Stimulated activated CD4-positive, alpha-beta T cell treated with anti-CD3 and anti-CD28 coated beads, Interleukin-2, amount 100 ng/mL, for 48 hours (primary cell): ENCODE measurements at regions not wholly inside any gene's neighbourhood (a gene's known extent, or its start where the extent isn't known, plus 50 kb on each side); places are given as distances from the start of the nearest gene placed in this dataset.

Experiments used
- DNase-seq, 2 donors: peaks; one replicate each; pipeline ENCODE4 v3.0.0-alpha.2; 2020

GRCh38 chr9:20291201-20291600 is 331.1 kb downstream of the MLLT3 start:
- no peak for DNase-seq

- DNase-seq = no peak
Observed at GRCh38 chr9:20290257-20290656, 332.0 kb downstream of the MLLT3 start.

GRCh38 chr9:20289423-20290010 is 332.8 kb downstream of the MLLT3 start:
- DNase-seq = no peak

- no peak for DNase-seq
Observed at GRCh38 chr9:20286969-20287368, 335.3 kb downstream of the MLLT3 start.

GRCh38 chr9:20286154-20286700 is 336.1 kb downstream of the MLLT3 start:
- no peak for DNase-seq

- no peak for DNase-seq
Observed at GRCh38 chr9:20284601-20285289, 337.6 kb downstream of the MLLT3 start.

GRCh38 chr9:20280330-20280729 is 342.0 kb downstream of the MLLT3 start:
- no peak for DNase-seq

- DNase-seq = no peak
Observed at GRCh38 chr9:20276762-20277161, 345.5 kb downstream of the MLLT3 start.

- no peak for DNase-seq
Observed at GRCh38 chr9:20271723-20272122, 350.6 kb downstream of the MLLT3 start.

GRCh38 chr9:20271096-20271495 is 351.2 kb downstream of the MLLT3 start:
- no peak for DNase-seq

GRCh38 chr9:20270161-20270560 is 352.1 kb downstream of the MLLT3 start:
- DNase-seq = no peak

GRCh38 chr9:20269620-20270019 is 352.7 kb downstream of the MLLT3 start:
- DNase-seq = no peak

GRCh38 chr9:20264896-20265295 is 357.4 kb downstream of the MLLT3 start:
- no peak for DNase-seq

GRCh38 chr9:20262611-20263010 is 359.7 kb downstream of the MLLT3 start:
- no peak for DNase-seq

GRCh38 chr9:20256284-20256948 is 365.9 kb downstream of the MLLT3 start:
- no peak for DNase-seq

GRCh38 chr9:20255052-20255451 is 367.2 kb downstream of the MLLT3 start:
- DNase-seq = no peak

- DNase-seq = no peak
Observed at GRCh38 chr9:20253635-20254034, 368.7 kb downstream of the MLLT3 start.

GRCh38 chr9:20252778-20253177 is 369.5 kb downstream of the MLLT3 start:
- DNase-seq = no peak

GRCh38 chr9:20250791-20251190 is 371.5 kb downstream of the MLLT3 start:
- no peak for DNase-seq

- no peak for DNase-seq
Observed at GRCh38 chr9:20244271-20244670, 378.0 kb downstream of the MLLT3 start.

- no peak for DNase-seq
Observed at GRCh38 chr9:20243841-20244240, 378.5 kb downstream of the MLLT3 start.

- DNase-seq = no peak
Observed at GRCh38 chr9:20242510-20243189, 379.6 kb downstream of the MLLT3 start.

GRCh38 chr9:20240498-20240897 is 381.8 kb downstream of the MLLT3 start:
- no peak for DNase-seq

GRCh38 chr9:20238921-20239320 is 383.4 kb downstream of the MLLT3 start:
- no peak for DNase-seq
